ENCODE measurements at regions not wholly inside any gene's neighbourhood (a gene's known extent, or its start where the extent isn't known, plus 50 kb on each side); places are given as distances from the start of the nearest gene placed in this dataset.

DNA sequence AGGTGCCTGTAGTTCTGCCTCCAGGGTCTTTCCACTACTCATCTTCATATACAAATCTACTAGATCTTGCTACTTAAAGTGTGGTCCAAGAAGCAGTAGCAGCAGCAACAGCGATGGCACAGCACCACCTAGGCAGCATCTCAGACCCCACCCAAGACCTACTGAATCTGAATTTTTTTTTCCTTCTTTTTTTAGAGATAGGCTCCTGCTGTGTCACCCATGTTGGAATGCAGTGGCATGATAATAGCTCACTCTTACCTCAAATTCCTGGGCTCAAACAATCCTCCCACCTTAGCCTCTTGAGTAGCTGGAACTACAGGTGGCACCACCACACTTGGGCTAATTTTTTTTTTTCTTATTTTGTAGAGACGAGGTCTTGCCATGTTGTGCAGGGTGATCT is 346.7 kb upstream of the TGFBR2 start:
- FAIRE-seq = no peak
- DNase-seq (ENCODE audit: low spot score) = no peak

DNA sequence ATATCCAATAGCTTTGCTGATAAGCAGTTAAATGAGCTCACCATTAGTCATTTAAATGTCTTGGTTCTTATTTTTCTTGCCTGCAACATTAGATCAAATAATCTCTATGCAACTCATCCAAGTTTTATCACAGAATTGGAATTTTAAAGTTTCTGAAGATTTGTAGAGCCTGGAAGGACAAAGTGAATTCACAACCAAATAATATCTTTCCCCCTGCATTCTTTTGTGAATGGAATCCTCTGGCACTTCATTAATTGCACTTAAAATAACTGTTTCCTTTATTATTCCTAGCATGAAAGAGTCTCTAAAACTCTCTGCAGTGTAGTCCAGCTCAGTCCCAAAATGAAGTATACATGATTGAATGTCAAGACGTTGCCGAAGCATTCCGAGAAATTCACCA is 345.6 kb upstream of the TGFBR2 start:
- no peak for FAIRE-seq
- DNase-seq (ENCODE audit: low spot score) = no peak

DNA sequence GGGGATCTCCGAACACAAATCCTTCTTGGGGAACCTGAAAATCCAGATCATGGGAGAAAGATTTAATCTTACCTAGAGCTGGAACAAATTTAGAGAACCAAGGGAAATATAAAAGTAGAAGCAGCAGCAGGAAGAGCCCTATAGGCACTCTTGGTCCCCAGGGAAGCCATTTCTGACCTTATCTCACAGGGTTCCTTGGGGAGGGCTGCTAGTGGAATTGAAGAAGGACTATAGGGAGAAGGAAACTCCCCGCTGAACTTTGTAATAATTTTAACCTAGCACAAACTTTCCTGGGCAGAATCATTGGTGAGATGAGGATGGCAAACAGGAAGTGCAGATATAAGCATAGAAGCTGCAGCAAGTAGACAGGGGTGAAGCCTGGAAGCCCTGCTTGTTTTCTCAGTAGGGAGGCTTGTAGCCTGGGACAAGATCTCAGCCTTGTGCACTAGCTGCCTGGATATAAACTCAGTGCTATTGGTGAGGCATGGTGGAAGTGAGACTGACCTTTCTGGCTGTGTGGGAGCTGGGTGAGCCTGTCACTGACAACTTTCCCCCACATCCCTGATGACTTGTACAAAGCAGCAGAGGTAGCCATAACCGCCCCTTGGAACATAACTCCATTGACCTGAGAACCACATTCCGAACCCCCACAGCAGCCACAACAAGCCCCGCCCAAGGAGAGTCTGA is 343.0 kb upstream of the TGFBR2 start:
- DNase-seq (ENCODE audit: low spot score) (no peak), FAIRE-seq (no peak)

DNA sequence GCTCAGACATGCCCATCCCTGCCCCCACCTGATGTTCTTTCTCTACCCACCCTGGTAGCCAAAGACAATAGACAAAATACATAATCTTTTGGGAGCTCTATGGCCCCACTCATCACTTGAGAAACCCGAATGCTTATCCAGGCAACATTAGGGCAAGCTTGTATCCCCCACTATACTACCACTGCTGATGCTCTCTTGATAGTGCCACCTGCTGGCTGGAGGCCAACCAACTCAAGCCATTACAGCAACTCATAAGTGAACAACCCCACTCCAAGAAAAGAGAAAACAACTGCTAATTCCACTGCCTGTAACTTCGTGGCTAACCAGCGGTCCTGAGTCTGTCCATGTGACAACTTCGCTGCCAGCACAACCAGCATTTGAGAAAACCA is 342.5 kb upstream of the TGFBR2 start:
- DNase-seq (ENCODE audit: low spot score) (no peak), FAIRE-seq (no peak)

DNA sequence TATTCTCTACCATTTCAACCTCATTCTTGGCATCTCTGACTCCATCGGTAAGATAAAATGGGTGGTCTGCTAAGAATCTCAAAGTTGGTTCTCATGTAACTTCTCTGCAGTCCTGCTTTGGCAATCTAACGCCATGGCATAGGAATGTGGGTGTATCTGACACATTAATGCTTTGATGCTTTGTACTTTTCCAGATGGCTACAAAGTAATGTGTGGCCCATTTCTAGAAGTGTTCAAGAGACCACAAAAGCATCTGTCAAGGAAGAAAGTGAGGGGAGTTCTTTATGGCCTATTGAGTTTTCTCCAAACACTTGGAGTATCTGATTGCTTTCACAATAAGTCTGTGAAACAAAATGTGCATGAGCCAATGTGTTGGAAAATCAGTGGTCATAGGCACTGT is 339.9 kb upstream of the TGFBR2 start:
- FAIRE-seq = peak; percentile 35

DNA sequence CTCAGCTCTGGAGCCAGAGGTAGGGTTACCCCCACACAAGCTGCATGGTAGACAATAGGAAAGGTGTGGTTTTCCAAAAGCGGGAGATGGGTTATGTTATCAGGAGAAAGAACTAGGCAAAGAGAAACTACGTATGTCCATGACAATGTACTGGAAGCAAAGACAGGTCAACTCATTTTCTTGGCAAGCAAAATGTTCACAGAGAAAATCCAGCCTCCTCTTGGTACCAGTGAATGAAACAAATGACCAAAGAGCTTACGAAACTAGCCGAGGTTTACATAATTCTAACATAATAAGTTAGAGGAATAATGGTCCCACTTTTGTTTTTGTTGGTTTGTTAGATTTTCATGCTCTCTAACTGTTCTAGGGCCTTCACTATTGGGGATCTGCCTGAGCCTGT is 338.1 kb upstream of the TGFBR2 start:
- no peak for DNase-seq (ENCODE audit: low spot score)
- no peak for FAIRE-seq

More for the DNA sequence above, 339.9 kb upstream of the TGFBR2 start:
- peak; percentile 18 for DNase-seq (ENCODE audit: low spot score)

DNA sequence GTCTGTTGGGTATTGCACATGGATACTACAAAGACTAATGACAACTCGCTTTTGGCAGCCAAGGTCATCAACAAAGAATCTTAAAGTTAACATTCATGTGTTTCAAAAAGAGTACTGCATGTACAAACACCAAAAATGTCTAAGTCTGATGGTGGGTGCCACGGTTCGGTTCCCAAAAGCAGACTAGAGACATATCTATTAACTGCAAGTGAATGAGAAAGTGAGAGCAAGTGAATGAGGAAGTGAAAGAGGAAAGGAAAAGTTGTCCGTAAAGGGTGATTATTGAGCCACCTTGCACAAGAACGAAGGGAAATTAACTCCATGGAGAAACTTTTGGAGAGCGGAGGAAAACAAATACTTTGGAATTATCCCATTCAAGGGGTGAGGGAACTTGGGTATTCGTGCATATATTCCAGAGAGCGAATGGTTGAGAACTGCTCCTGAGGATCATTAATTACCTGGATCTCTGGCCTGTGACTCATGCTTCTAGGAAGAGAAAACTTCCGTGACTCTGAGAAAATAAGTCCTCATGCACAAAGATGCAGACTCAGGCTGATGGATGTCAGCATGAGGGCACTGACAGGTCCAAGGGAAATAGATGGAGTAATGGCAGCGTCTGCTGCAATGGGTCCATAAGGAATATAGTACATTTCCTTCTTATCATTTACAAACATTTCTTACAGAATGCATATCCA is 336.5 kb upstream of the TGFBR2 start:
- DNase-seq (ENCODE audit: low spot score) = no peak
- no peak for FAIRE-seq

DNA sequence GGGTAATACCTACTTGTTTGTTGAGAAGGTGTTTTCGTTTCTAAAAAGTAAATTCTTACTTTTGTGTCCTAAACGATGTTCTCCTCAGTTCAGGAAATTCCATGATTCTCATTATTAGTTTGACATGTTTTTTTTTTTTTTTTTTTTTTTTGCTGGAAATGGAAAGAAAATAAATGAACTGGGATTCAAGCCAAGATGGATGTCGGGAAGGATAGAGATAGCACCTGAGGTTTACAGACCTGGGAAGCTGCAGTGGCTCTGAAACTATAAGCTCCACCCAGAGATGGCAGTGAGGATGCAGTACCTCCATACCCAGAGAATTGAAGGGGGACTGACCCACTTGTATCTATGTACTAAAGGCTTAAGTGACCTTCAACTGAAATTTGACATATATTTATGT is 334.6 kb upstream of the TGFBR2 start:
- DNase-seq (ENCODE audit: low spot score) (no peak), FAIRE-seq (no peak)

DNA sequence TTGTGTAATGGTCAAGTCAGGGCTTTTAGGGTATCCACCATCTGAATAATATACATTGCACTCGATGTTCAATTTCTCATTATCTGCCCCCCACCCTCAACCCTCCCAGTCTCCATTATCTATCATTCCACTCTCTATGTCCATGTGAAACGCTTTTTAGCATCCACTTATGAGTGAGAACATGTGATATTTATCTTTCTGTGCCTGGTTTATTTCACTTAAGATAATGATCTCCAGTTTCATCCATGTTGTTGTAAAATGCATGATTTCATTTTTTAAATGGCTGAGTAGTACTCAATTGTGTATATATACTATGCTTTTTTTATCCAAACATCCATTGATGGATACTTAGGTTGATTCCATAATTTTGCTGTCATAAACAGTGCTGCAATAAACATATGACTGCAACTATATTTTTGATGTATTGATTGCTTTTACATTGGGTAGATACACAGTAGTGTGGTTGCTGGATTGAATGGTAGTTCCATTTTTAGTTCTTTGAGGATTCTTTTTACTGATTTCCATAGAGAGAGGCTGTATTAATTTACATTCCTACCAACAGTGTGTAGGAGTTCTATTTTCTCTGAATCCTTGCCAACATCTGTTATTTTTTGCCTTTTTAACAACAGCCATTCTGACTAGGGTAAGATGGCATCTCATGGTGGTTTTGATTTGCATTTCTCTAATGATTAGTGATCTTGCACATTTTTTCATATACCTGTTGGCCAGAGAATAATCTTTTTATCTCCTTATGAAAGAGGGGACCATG is 332.9 kb upstream of the TGFBR2 start:
- FAIRE-seq = no peak
- no peak for DNase-seq (ENCODE audit: low spot score)

DNA sequence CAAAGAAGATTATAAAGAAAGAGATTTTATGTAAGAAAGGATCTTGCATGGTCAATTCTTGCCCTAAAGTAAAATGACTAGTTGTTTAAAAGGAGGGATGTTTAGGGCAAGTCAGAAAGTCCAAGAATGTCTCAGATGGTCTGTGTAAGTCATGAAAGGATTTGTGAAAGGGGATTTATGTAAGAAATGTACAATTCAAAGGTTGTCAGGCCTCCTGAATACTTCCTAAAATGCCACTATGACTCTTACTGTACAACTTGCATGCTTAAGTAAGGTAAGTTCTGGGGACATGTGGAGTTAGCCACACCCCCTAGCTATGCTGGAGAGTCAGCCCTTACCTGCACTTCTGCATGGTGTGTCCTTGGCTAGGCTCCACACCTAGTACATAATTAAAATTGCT is 328.9 kb upstream of the TGFBR2 start:
- DNase-seq (ENCODE audit: low spot score) = no peak
- FAIRE-seq = no peak

DNA sequence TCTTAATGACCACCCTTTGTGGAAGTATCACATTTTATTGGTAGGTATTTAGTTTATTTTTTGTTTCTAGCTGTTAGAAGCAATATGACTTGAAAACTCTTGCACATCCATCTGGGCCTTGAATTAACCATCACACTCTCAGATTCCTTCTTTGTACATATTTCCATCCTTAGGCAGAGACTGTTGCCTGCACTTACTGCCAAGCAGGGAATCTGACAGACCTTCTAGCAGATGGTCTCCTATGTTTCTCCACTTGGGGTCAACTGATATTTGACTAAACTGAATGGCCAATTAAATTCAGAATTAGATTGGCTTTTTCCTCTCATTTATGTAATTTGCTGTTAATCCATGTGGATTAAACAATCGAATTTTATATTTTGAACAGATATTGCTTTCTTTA is 324.9 kb upstream of the TGFBR2 start:
- DNase-seq (ENCODE audit: low spot score) (no peak), FAIRE-seq (no peak)

DNA sequence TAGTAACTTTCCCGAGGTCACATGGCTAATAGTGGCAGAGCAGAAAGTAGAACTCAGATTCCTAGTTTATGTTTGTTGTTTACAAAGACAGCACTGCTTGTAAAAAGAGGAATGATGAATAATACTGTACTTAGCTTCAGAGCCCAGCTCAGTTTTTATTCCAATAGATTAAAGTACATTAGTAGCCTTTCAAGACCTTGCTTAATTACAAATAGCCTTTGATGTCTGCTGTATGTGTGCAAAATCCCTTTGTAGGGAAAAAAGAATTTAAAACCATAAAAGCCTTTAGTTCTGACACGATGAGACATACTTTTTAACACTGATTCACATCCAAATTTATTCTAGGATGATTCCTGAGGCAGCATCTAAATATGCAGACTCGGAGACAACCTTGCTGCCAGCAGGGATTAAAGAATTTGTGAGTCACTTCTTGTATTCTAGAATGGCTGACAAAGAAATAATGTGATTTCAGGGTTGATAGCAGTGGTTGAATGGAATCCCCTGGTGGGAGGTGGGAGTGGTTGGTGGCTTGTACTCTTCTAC is 324.2 kb upstream of the TGFBR2 start:
- FAIRE-seq = no peak

DNA sequence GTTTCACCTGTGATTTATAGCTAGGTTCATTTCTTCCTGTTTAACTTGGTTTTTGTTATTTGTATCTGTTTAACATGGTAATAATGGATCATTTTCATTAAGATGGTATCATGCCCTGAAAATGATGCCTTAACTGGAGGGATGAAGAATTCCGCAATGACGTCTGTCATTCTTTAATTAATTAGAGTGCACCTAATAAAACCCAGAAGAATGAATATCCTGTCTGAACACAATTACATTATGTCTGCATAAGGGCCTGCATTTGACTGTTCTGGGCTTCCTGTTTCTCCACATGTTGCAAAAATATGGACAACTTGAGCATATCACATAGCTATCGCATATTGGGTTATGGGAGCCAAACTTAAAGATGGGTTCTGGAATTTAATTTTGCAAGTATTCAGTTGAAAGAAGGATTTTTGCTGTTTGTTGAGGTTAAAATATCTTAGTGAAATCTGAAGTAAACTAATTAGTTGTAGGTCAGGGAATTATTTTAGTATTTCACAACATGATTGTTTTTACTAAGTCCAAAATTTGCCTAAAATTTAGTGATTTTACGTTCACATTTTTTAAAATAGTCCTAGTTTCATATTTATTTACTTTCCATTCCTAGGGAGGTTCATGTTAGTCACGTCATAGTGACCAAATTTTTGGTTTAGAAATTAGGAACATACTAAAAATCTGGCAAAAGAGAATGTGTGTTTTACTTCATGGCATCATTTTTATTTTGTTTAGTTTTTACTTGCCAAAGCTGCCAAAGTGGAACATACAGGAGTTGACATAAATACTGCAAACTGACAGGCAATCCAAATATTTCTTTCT is 321.0 kb upstream of the TGFBR2 start:
- no peak for FAIRE-seq
- DNase-seq (ENCODE audit: low spot score) = no peak

More for the DNA sequence above, 324.2 kb upstream of the TGFBR2 start:
- DNase-seq (ENCODE audit: low spot score) = peak; percentile 63

DNA sequence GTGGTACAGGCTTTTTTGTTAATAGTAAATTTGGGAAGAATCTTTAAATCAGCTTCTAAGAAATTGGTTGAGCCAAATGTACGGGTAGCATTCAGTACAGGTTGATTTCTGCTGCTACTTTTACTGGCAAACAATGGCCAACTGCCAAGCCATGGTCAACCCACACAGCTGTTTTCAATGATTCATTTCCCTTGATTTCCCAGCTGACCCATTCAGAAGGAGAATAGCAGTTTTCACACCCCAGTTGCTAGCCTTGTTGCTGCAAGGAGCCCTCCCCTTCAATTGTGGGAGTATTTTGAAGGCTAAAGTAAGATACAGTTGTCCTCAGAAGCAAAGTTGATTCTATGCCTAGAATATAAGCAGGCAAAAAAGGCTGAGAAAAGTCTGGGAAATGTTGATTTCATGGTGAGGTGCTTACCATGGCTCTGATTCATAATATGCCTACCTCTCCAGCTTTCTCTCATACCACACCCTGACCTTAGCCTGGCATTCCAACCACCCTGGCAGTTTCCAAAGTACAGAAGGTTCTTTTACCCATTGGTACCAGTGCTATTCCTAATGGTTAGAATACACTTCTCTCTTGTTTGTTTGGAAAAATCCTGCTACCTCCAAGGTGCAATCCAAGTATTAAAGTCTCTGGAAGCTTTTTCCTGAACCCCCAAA is 320.3 kb upstream of the TGFBR2 start:
- FAIRE-seq = peak; percentile 95

DNA sequence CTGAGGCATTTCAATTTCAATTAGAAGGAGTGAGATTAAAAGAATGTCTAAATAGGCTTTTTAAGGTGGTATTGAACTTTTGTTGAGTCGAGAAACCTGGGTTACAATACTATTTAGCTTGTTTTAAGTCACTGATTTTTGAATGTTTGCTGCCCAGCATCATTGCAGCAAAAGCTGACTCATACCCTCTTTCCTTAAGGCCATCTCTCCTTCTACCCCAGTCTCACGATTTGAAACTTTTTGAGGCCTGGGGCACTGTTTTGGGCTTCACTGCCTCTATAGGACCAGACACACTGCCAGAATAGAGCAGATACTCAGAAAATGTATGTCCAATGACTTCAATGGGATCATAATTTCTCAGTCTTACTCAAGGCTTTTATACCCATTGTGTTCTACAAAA is 319.6 kb upstream of the TGFBR2 start:
- DNase-seq (ENCODE audit: low spot score) (no peak), FAIRE-seq (no peak)

More for the DNA sequence above, 320.3 kb upstream of the TGFBR2 start:
- DNase-seq (ENCODE audit: low spot score) = peak; percentile 83

DNA sequence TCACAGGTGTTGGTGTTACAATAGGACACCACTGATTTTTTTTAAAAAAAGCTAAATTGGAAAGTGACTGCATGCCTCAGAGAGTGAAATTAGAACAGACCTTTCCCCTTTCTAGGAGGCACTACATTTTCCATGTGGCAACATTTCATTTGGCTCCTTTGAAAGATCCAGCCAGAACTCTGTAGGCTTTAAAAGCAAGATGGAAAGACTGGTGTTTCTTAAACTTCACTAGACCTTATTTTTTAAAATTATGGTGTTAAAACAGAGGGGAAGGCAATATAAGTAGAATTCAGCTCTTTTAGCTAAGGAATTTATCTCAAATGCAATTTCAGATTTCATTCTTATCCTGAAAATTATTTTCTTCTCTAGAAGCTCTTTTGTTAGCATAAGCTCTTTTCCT is 317.6 kb upstream of the TGFBR2 start:
- no peak for FAIRE-seq
- no peak for DNase-seq (ENCODE audit: low spot score)

DNA sequence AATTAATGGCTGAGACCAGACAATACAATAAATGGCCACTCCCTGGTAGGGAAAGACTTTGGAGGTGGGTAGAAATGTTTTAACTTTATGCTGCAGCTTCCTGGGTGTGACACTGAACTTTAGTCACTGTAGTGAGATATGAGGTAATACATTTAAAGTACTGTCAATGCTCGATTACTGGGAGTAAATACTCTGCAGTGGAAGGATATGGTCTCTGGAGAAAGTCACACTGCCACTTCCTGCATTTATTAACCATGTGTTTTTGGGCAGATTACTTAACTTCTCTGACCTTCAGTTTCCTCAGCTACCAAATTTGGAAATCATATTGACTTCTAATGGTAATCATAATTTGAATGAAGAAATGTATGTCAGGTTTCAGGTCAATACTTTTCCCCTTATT is 317.1 kb upstream of the TGFBR2 start:
- no peak for FAIRE-seq

DNA sequence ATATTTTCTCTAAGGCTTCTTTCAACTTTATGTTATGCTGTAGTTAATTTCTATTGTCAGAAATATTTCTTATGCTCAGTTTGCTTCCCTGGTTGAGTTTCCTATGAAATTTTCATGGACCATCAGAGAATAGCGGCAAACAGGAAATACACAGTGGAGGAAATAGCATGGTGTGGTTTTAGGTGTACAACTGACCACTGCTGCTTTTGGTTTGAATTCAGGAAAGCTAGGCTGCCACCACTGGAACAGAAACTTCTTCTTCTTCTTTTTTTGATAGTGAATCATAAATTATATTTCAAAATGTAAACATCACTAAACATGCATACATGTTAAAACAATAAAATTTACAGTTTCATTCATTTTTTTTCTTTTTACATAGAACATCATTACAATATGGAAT is 316.6 kb upstream of the TGFBR2 start:
- FAIRE-seq (no peak), DNase-seq (ENCODE audit: low spot score) (no peak)

More for the DNA sequence above, 317.1 kb upstream of the TGFBR2 start:
- no peak for DNase-seq (ENCODE audit: low spot score)

DNA sequence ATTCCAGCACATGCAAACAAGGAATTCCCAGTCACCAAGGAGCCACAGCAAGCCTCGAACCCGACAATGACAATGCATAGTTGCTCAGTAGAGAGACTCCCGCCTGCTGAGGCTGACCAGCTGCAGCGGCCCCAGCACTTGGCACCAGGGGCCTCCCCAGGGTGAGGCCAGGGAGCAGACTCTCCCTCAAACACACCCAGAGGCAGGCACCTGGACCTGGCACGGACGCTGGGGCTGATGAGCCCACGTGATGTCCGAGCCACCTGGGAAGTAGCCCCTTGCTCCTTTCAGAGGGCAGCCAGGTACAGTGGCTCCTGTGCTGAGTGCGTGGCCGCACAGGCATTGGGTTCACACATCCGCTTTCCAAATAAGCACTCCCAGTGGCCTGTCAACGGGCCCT is 315.9 kb upstream of the TGFBR2 start:
- no peak for DNase-seq (ENCODE audit: low spot score)
- no peak for FAIRE-seq

DNA sequence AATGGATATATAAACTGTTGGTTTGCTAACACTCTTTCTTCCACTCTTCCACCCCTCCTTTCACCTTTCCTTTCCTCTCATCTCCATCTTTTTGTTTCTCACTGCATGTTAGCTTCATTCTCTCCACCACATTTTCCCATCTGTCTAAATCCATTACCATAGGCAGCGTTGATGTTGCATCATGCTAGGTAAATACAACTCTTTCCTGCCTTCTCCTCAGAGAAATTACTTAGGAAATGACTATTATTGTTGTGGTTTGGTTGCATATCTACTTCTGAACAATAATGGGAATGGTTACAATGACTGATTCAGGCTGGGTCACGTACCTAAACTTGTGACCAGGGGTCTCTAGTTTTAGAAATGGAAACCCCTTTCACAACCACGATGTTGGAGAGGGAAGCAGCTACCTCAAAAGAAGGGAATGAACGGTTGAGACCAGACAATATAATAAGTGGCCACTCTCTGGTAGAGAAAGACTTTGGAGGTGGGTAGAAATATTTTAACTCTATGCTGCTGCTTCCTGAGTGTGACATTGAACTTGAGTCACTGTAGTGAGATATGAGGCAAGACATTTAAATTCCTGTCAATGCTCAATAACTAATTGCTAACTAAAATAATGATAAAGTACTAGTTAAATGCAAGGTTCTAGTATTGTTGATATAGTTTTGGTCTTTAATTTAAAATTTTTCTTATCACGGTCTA is 314.1 kb upstream of the TGFBR2 start:
- FAIRE-seq = peak; percentile 55
- no peak for DNase-seq (ENCODE audit: low spot score)
